Fibroblast of lung (primary cell): ENCODE measurements at regions not wholly inside any gene's neighbourhood (a gene's known extent, or its start where the extent isn't known, plus 50 kb on each side); places are given as distances from the start of the nearest gene placed in this dataset.

ENCODE experiments used
- DNase-seq, 2 donors: peaks; one replicate each; pipeline versions ENCODE4 v3.0.0 to v3.0.0-alpha.2; 2010; ENCODE audit warnings: low read depth in 2 of 2
- H2AFZ ChIP-seq: 2 replicates; pipeline ENCODE4 v1.5.1; 2012; ENCODE audit warnings: low read length, control low read depth, inconsistent platforms
- H3K27ac ChIP-seq: 2 replicates; pipeline ENCODE4 v1.5.1; 2011; ENCODE audit warnings: low read length, control low read depth; ENCODE audit not compliant: insufficient read depth
- H3K27me3 ChIP-seq: 2 replicates; pipeline ENCODE4 v1.5.1; 2011; ENCODE audit warnings: mild to moderate bottlenecking, low read length; ENCODE audit not compliant: control insufficient read depth, insufficient read depth
- H3K36me3 ChIP-seq: 2 replicates; pipeline ENCODE4 v1.5.1; 2011; ENCODE audit warnings: low read length; ENCODE audit not compliant: control insufficient read depth, insufficient read depth
- H3K4me1 ChIP-seq: 2 replicates; pipeline ENCODE4 v1.5.1; 2011; ENCODE audit warnings: low read length; ENCODE audit not compliant: control insufficient read depth, insufficient read depth; ENCODE audit errors: extremely low read depth
- H3K4me2 ChIP-seq: 2 replicates; pipeline ENCODE4 v1.5.1; 2011; ENCODE audit warnings: low read length, control low read depth; ENCODE audit not compliant: insufficient read depth; ENCODE audit errors: extremely low read depth
- H3K4me3 ChIP-seq, 4 experiments: fragments of 200-600 bp in 1 of 4; sonication (generic) in 1 of 4; replicated peaks in 1 of 4; 2 replicates each; pipeline ENCODE4 v1.5.1; 2011 to 2016; ENCODE audit warnings: low read length in 4 of 4, low read depth in 3 of 4, mild to moderate bottlenecking in 3 of 4, control low read depth in 2 of 4, inconsistent platforms in 1 of 4, mixed read lengths in 1 of 4; ENCODE audit not compliant: insufficient read depth in 1 of 4; ENCODE audit errors: control extremely low read depth in 1 of 4
- H3K79me2 ChIP-seq: 2 replicates; pipeline ENCODE4 v1.5.1; 2012; ENCODE audit warnings: mild to moderate bottlenecking, low read length, inconsistent platforms; ENCODE audit not compliant: control insufficient read depth, insufficient read depth
- H3K9ac ChIP-seq: 2 replicates; pipeline ENCODE4 v1.5.1; 2011; ENCODE audit warnings: mild to moderate bottlenecking, low read length, control low read depth; ENCODE audit not compliant: insufficient read depth
- H3K9me3 ChIP-seq: 2 replicates; pipeline ENCODE4 v1.5.1; 2012; ENCODE audit warnings: low read depth, low read length; ENCODE audit not compliant: control insufficient read depth, insufficient read depth
- H4K20me1 ChIP-seq: 2 replicates; pipeline ENCODE4 v1.5.1; 2011; ENCODE audit warnings: low read length; ENCODE audit not compliant: control insufficient read depth, insufficient read depth; ENCODE audit errors: extremely low read depth
- EZH2 ChIP-seq: IDR thresholded peaks from 2 replicates; pipeline ENCODE4 v1.5.1; 2012; ENCODE audit warnings: low read length, control low read depth, mild to moderate bottlenecking; ENCODE audit errors: missing control alignments
- TF ChIP-seq, protein P1 (sequence below), 2 donors: IDR thresholded peaks in 1 of 2; conservative IDR thresholded peaks in 1 of 2; 1 replicate in 1 of 2; 2 replicates in 1 of 2; pipeline ENCODE4 v1.5.1; 2011 to 2012; ENCODE audit warnings: low read length in 2 of 2, control low read depth in 1 of 2, inconsistent platforms in 1 of 2, low read depth in 1 of 2, mild to moderate bottlenecking in 1 of 2

DNA sequence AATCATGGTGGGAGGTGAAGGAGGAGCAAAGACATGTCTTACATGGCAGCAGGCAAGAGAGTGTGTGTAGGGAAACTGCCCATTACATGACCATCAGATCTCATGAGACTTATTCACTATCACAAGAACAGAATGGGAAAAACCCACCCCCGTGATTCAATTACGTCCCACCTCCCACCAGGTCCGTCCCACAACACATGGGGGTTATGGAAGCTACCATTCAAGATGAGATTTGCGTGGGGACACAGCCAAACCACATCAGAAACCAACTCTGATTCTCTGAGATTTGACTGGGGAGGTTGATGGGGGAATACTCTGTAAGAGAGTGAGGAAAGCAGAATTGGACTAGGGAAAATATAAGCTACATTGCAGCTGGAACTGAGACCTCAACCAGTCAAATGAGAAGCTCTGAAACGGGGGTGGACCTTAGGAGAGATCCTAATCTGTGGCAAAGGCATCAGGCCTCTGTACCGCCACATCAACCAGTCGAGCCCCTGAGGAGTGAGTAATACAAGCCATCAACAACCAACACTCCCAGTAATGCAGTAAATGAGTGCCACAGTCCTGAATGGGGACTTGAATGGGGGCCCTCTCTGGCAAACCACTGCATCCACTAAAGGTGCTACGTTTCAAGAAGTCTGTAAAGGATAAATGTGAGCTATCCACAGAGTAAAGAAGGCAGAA is 207.9 kb upstream of the GADL1 start:
- Histone ChIP-seq H3K9ac (no peak overlapping the region), H3K36me3 (no peaks in the 10 kb centered on the region), H3K79me2 (no peaks in the 10 kb centered on the region), H3K27me3 (no peaks in the 10 kb centered on the region), H3K27ac (no peak overlapping the region), H3K9me3 (no peaks in the 10 kb centered on the region), H3K4me1 (peaks cover 7% of the 10 kb centered on the region), H3K4me2 (no peak overlapping the region), H2AFZ (no peak overlapping the region), H3K4me3 (no peak overlapping the region), H4K20me1 (no peaks in the 10 kb centered on the region)
- TF ChIP-seq, protein P1, sequence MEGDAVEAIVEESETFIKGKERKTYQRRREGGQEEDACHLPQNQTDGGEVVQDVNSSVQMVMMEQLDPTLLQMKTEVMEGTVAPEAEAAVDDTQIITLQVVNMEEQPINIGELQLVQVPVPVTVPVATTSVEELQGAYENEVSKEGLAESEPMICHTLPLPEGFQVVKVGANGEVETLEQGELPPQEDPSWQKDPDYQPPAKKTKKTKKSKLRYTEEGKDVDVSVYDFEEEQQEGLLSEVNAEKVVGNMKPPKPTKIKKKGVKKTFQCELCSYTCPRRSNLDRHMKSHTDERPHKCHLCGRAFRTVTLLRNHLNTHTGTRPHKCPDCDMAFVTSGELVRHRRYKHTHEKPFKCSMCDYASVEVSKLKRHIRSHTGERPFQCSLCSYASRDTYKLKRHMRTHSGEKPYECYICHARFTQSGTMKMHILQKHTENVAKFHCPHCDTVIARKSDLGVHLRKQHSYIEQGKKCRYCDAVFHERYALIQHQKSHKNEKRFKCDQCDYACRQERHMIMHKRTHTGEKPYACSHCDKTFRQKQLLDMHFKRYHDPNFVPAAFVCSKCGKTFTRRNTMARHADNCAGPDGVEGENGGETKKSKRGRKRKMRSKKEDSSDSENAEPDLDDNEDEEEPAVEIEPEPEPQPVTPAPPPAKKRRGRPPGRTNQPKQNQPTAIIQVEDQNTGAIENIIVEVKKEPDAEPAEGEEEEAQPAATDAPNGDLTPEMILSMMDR (conservative IDR thresholded peaks at IDR 0.05 in 1 of 2, IDR thresholded peaks at IDR 0.05 in 1 of 2; ENCODE audit: low read depth in 1 of 2, low read length in 2 of 2), result no peak
- no peak for TF ChIP-seq EZH2
- DNase-seq, result no peak

DNA sequence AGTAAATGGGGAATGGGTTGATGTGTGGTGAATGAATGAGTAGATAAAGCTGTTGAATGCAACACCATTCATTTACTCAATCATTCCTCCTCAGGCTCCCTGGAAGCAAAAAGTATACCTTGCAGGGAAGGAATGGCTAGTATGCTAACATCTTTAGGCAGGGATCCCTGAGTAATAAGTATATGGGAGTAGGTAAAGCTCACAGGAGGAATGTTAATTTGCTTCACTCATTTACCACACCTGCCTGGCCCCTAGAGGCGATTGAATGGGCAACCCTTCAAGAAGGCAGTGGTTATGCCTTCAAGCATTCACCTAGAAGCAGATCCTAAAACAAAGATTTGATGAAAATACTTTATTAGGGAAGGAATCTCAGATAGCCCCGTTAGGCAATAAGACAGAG is 208.7 kb upstream of the GADL1 start:
- Histone ChIP-seq H4K20me1 (no peaks in the 10 kb centered on the region), H3K4me1 (peaks cover 7% of the 10 kb centered on the region), H3K9me3 (no peaks in the 10 kb centered on the region), H3K9ac (no peak overlapping the region), H3K4me2 (no peak overlapping the region), H3K36me3 (no peaks in the 10 kb centered on the region), H2AFZ (no peak overlapping the region), H3K27ac (no peak overlapping the region), H3K4me3 (no peak overlapping the region), H3K79me2 (no peaks in the 10 kb centered on the region), H3K27me3 (no peaks in the 10 kb centered on the region)
- no peak for DNase-seq
- no peak for TF ChIP-seq EZH2
- TF ChIP-seq, protein P1 (conservative IDR thresholded peaks at IDR 0.05 in 1 of 2, IDR thresholded peaks at IDR 0.05 in 1 of 2; ENCODE audit: low read depth in 1 of 2, low read length in 2 of 2), result no peak

DNA sequence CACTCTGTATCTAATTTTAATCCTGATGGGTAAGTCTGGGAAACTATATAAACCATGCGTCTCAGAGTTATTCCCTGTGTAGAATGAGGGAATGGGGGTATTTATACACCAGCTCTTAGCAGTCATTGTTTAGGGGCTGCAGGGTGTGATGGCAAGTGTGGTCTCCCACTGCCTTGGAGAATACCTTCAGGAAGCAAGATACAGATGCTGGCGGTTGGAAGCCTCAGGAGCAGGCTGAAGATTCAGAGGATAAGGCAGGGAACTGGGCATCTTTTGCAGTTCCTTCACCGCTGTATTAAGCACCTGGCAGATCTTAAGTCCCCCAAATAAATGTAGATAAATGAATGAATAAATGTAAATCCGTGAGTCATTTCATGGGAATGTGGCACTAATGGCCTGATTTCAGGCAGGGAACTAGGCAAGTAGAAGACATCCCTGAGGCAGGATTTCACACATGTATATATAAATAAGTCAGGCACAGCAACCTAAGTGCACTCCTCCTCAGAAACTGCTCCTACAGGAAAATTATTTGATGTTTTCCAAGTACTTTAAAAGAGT is 209.2 kb upstream of the GADL1 start:
- peaks cover 7% of the 10 kb centered on the region for H3K4me1 ChIP-seq
- H4K20me1 ChIP-seq, result no peaks in the 10 kb centered on the region
- H3K36me3 ChIP-seq, result no peaks in the 10 kb centered on the region

More for the DNA sequence above, 209.2 kb upstream of the GADL1 start:
- no peak overlapping the region for H3K4me2 ChIP-seq
- H3K4me3 ChIP-seq, result no peak overlapping the region
- no peak overlapping the region for H3K27ac ChIP-seq
- TF ChIP-seq EZH2, result no peak
- TF ChIP-seq, protein P1 (conservative IDR thresholded peaks at IDR 0.05 in 1 of 2, IDR thresholded peaks at IDR 0.05 in 1 of 2; ENCODE audit: low read depth in 1 of 2, low read length in 2 of 2), result no peak
- DNase-seq, result peak in 1 of 2 donors; percentile 44
- no peak overlapping the region for H3K9ac ChIP-seq
- no peak overlapping the region for H2AFZ ChIP-seq
- no peaks in the 10 kb centered on the region for H3K9me3 ChIP-seq
- no peaks in the 10 kb centered on the region for H3K27me3 ChIP-seq
- no peaks in the 10 kb centered on the region for H3K79me2 ChIP-seq
